SW 1271 (cell line): ENCODE measurements at regions not wholly inside any gene's neighbourhood (a gene's known extent, or its start where the extent isn't known, plus 50 kb on each side); places are given as distances from the start of the nearest gene placed in this dataset.

Experiments
- DNase-seq, 2 experiments: peaks; one replicate each; lab custom pipeline; 2025; lab: John Stamatoyannopoulos, UW

DNA sequence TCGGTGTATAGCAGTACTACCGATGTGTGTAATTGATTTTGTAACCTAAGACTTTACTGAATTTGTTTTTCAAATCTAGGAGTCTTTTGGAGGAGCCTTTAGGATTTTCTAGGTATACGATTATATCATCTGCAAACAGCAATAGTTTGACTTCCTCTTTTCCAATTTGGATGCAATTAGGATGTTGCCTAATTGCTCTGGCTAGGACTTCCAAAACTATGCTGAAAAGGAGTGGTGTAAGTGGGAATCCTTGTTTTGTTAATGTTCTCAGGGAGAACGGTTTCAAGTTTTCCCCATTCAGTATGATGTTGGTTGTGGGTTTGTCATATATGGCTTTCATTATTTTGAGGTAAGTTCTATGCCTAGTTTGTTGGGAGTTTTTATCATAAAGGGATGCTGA is 171.6 kb upstream of the PDE3A start:
- no peak for DNase-seq

DNA sequence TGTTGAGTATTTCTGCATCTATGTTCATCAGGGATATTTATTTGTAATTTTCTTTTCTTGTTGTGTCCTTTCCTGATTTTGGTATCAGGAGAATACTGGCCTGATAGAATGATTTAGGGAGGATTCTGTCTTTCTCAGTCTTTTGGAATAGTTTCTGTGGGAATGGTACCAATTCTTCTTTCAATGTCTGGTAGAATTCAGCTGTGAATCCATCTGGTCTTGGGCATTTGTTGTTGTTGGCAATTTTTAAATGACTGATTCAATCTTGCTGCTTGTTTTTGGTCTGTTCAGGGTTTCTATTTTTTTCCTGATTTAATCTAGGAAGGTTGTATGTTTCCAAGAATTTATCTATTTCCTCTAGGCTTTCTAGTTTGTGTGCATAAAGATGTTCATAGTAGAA is 170.9 kb upstream of the PDE3A start:
- DNase-seq, result no peak

DNA sequence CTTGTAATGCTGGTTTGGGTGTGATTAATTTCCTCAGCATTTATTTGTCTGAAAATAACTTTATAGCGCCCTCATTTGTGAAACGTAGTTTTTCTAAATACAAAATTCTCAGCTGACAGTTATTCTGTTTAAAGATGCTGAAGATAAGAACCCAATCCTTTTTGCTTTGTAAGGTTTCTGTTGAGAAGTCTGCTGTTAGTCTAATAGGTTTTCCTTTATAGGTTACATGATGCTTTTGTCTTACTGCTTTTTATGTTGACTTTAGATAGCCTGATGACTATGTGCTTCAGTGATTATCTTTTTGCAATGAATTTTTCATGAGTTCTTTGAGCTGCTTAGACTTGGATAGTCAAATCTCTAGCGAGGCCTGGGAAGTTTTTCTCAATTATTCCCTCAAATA is 168.6 kb upstream of the PDE3A start:
- no peak for DNase-seq

- DNase-seq, result no peak
These were observed 166.6 kb upstream of the PDE3A start for GRCh38 chr12:20201733-20202132.

GRCh38 chr12:20205854-20206253 is 162.5 kb upstream of the PDE3A start:
- DNase-seq, result no peak

GRCh38 chr12:20206410-20206809 is 161.9 kb upstream of the PDE3A start:
- no peak for DNase-seq

- no peak for DNase-seq
These were observed 157.6 kb upstream of the PDE3A start for GRCh38 chr12:20210621-20211215.

DNA sequence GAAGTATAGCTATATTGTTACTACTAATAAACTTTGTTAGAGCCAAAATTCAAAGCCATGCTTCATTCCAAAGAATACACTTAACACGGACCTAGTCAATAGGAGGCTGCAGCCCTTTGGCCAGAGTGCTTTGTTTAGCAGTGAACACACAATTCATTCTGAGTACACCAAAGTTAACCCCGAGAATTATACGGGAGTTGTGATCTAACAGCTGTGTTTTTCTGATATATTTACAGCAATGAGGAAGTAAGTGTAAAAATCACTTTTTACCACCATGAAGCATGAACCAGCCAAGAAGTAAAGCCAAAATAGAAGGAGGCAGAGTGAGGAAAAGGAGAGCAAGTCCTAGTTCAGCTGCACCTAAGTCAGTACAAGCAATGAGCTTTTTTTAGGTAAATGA is 156.8 kb upstream of the PDE3A start:
- no peak for DNase-seq

- DNase-seq, result no peak
These were observed 156.3 kb upstream of the PDE3A start for GRCh38 chr12:20211981-20212421.

DNA sequence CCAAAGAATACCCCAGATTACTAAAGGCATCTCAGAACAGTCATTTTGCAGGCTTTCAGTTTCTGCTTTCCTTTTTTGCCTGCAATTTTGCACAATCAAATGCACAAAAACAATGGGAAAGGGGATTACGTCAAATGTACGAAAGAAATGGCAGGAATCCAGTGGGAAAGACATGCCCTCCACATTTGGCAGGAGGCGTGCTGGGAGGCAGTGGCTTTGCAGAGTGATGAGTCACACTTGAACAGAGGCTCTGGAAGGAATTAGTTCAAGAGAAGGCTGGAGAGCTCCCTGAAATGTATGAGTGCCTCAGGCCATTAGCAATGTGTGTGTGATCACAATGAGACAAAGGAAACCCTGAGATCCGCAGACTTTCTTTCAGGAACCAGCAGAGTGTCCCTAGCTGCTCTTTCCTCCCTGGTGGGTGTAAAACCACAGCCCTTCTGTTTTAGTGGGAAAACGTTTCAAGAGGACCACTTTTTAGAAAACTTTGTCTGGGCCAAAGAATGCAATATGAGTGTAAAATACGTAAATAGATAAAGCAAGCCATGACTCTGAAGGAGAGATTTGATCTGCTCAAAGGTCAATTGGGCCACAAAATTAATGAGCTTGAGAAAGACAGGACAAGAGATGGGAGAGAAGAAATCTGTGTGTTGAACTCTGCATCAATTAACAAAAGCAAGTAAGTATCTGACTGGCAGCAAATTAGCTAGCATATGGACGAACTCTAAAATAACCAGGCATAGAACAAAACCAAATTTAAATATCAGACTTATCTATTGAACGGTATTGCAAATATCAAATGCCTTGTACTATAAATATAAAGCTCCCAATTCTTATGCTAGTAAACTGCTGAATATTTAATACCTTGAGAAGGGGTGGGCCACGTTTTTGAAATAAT is 155.4 kb upstream of the PDE3A start:
- peak; percentile 67 to 91 for DNase-seq

DNA sequence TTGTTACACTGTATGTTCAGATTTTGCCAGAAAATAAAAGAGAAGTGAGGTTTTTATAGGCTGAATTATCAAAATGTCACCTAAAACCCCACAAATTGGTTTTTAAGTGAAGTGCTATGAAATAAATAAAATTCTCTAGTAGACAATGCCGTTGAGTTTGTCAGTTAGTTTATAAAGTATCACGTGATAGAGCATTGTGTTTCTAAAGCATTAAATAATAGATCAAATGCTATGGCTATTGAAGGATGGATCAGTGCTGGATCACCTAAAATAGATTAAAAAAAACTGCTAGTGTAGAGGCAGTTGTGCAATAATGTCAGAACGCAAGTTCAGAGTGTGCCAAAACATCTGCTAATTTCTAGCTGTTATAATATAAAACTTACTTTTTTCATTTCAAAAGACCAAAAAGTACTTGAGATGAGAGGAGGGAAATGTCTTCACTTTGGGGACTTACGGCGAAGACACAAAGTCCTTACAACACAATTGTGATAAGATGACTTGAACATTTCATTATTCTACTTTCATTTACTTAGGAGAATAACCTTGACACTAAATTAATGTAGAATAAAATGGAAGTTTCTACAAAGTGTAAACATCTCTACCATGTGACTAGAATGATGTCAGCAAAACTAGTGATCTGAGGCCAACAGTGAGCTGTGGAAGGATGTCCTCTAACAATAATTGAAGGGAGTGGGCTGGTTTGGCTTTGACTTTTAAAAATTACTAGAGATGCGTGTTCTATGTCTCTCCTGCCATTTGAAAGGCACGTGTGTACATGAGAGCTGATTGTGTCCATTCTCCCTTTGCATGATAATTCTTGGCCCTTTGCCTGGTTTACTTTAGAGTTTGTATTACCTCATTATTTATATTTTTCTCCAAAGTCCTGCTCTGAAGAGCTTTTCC is 154.4 kb upstream of the PDE3A start:
- no peak for DNase-seq

- peak in 1 of 2 experiments; percentile 56 for DNase-seq
These were observed 148.0 kb upstream of the PDE3A start for GRCh38 chr12:20220339-20220738.

GRCh38 chr12:20232931-20233675 is 135.2 kb upstream of the PDE3A start:
- DNase-seq, result no peak

- DNase-seq, result no peak
These were observed 133.9 kb upstream of the PDE3A start for GRCh38 chr12:20234474-20234873.

- DNase-seq, result no peak
These were observed 131.2 kb upstream of the PDE3A start for GRCh38 chr12:20237091-20237490.

DNA sequence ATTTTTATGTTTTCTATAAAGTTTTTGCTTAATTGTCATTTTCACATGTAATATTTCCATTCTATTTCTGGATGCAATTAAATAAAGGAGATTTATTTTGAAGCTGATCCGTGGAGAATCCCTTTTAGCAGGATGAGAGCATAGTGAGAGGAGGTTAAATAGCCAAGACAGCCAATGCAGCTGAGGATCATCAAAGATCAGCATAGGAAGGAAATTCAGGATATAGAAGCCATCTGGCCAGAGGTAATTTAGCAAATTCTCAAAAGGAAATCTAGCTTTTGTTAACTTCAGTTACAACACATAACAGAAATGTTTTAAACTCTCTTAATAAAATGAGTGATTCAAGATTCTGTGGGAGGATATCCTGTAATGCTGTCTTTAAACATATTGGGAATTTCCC is 122.8 kb upstream of the PDE3A start:
- DNase-seq, result no peak

- no peak for DNase-seq
These were observed 119.7 kb upstream of the PDE3A start for GRCh38 chr12:20248646-20249045.

DNA sequence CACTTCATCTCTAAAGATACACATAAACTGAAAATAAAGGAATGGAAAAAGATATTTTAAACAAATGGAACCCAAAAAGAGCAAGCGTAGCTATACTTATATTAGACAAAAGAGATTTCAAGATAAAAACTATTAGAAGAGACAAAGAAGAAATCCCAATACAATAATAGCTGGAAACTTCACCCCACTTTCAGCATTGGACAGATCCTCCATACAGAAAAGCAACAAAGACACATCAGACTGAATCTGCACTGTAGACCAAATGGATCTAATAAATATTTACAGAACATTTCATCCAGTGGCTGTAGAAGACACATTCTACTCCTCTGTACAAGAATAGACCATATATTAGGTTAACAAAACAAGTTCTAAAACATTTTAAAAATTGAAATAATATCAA is 117.6 kb upstream of the PDE3A start:
- no peak for DNase-seq

- DNase-seq, result no peak
These were observed 111.0 kb upstream of the PDE3A start for GRCh38 chr12:20257311-20257710.

- no peak for DNase-seq
These were observed 108.6 kb upstream of the PDE3A start for GRCh38 chr12:20259786-20260185.

- DNase-seq, result no peak
These were observed 107.5 kb upstream of the PDE3A start for GRCh38 chr12:20260851-20261250.

DNA sequence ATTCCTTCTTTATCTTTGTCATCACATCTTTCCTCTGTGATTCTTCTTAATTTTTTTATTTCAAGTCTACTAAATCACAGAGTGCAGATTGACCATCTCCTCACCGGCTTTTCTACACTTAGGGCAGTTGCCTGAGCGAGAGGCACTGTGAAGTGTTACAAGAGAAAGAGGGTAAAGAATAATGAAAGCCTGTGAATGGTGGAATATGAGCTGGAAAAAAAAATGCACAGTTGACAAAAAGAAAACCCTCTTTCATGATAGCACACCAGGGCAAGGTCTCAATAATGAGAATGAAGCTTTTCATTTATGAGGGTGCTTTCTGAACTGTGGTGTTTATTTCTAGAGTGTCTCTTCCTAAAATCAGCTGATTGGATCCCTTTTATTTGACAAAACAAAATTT is 106.2 kb upstream of the PDE3A start:
- no peak for DNase-seq
